DOHH2 (cell line): ENCODE measurements at regions not wholly inside any gene's neighbourhood (a gene's known extent, or its start where the extent isn't known, plus 50 kb on each side); places are given as distances from the start of the nearest gene placed in this dataset.

Experiments used
- H3F3A ChIP-seq: fragments of 200-600 bp; sonication (generic), shearing (Covaris generic); 2 replicates; pipeline ENCODE4 v1.6.0; 2016; ENCODE audit warnings: antibody characterized with exemption, mild to moderate bottlenecking; ENCODE audit not compliant: control insufficient read depth, insufficient read depth
- H3K27ac ChIP-seq: fragments of 200-600 bp; sonication (generic); 2 replicates; pipeline ENCODE4 v1.5.1; 2014; ENCODE audit warnings: low read depth, mild to moderate bottlenecking, low read length, moderate library complexity
- H3K27me3 ChIP-seq: fragments of 200-600 bp; sonication (generic); 2 replicates; pipeline ENCODE4 v1.6.1; 2014; ENCODE audit warnings: mild to moderate bottlenecking, low read length, mixed read lengths; ENCODE audit not compliant: control insufficient read depth
- H3K36me3 ChIP-seq: fragments of 200-600 bp; sonication (generic); 2 replicates; pipeline ENCODE4 v1.6.1; 2014; ENCODE audit warnings: mild to moderate bottlenecking, low read length, moderate library complexity, mixed read lengths; ENCODE audit not compliant: control insufficient read depth
- H3K4me1 ChIP-seq: fragments of 200-600 bp; sonication (generic); 2 replicates; pipeline ENCODE4 v1.6.1; 2014; ENCODE audit warnings: mild to moderate bottlenecking, low read length, mixed read lengths; ENCODE audit not compliant: control insufficient read depth
- H3K4me2 ChIP-seq: fragments of 200-600 bp; sonication (generic); 2 replicates; pipeline ENCODE4 v1.6.0; 2014; ENCODE audit warnings: mild to moderate bottlenecking, low read length, moderate library complexity
- H3K4me3 ChIP-seq: fragments of 200-600 bp; sonication (generic); 2 replicates; pipeline ENCODE4 v1.5.1; 2014; ENCODE audit warnings: mild to moderate bottlenecking, low read length, mixed read lengths
- H3K79me2 ChIP-seq: fragments of 200-600 bp; sonication (generic); 2 replicates; pipeline ENCODE4 v1.6.1; 2014; ENCODE audit warnings: mild to moderate bottlenecking, low read length, mixed read lengths; ENCODE audit not compliant: control insufficient read depth
- H3K9me2 ChIP-seq: fragments of 200-600 bp; sonication (generic); replicated peaks from 2 replicates; pipeline ENCODE4 v1.6.1; 2014; ENCODE audit warnings: mild to moderate bottlenecking, low read length, mixed read lengths; ENCODE audit not compliant: control insufficient read depth
- H3K9me3 ChIP-seq: fragments of 200-600 bp; sonication (generic); 2 replicates; pipeline ENCODE4 v1.6.1; 2014; ENCODE audit warnings: antibody characterized with exemption, low read length, mixed read lengths; ENCODE audit not compliant: control insufficient read depth, insufficient read depth
- H4K20me1 ChIP-seq: fragments of 200-600 bp; sonication (generic); 2 replicates; pipeline ENCODE4 v1.6.0; 2014; ENCODE audit warnings: low read depth, mild to moderate bottlenecking, antibody characterized with exemption, low read length, moderate library complexity; ENCODE audit not compliant: control insufficient read depth, insufficient read depth
- CTCF ChIP-seq: fragments of 200-600 bp; sonication (generic); IDR thresholded peaks from one replicate; pipeline ENCODE4 v1.5.1; 2014; ENCODE audit warnings: antibody characterized with exemption, mild to moderate bottlenecking, low read depth, low read length; ENCODE audit not compliant: poor library complexity, severe bottlenecking
- EZH2phosphoT487 ChIP-seq: fragments of 200-600 bp; sonication (generic); IDR thresholded peaks from 2 replicates; pipeline ENCODE4 v1.6.1; 2017; ENCODE audit warnings: borderline replicate concordance, mild to moderate bottlenecking, antibody characterized with exemption, low read length, moderate library complexity, mixed read lengths

GRCh38 chr6:150680510-150680909 lies 80.8 kb downstream of the PLEKHG1 start:
- TF ChIP-seq EZH2phosphoT487 (no peak), CTCF (no peak)
- Histone ChIP-seq H3K9me3 (no peaks in the 10 kb centered on the region), H3K4me3 (no peak overlapping the region), H3K79me2 (peaks cover 48% of the 10 kb centered on the region), H3K9me2 (no peaks in the 10 kb centered on the region), H3K4me2 (no peak overlapping the region), H3K27ac (no peak overlapping the region), H4K20me1 (no peaks in the 10 kb centered on the region), H3F3A (peaks cover 9% of the 10 kb centered on the region; the same call in 1 of the 2 replicates), H3K4me1 (peaks cover 63% of the 10 kb centered on the region), H3K27me3 (no peaks in the 10 kb centered on the region), H3K36me3 (peaks cover 28% of the 10 kb centered on the region)

GRCh38 chr6:150681578-150682395 lies 82.1 kb downstream of the PLEKHG1 start:
- Histone ChIP-seq H3K4me2 (peak overlapping the region; percentile 67), H4K20me1 (no peaks in the 10 kb centered on the region), H3K27ac (peak overlapping the region; percentile 73), H3K4me1 (peaks cover 75% of the 10 kb centered on the region), H3K9me2 (no peaks in the 10 kb centered on the region), H3K36me3 (peaks cover 29% of the 10 kb centered on the region), H3K79me2 (peaks cover 61% of the 10 kb centered on the region), H3K27me3 (no peaks in the 10 kb centered on the region), H3K9me3 (no peaks in the 10 kb centered on the region), H3K4me3 (no peak overlapping the region), H3F3A (peaks cover 13% of the 10 kb centered on the region)
- TF ChIP-seq EZH2phosphoT487, result no peak
- TF ChIP-seq CTCF, result no peak

GRCh38 chr6:150683320-150683719 lies 83.6 kb downstream of the PLEKHG1 start:
- Histone ChIP-seq H3K36me3 (peaks cover 34% of the 10 kb centered on the region), H3F3A (peaks cover 13% of the 10 kb centered on the region), H3K4me1 (peaks cover 91% of the 10 kb centered on the region), H3K4me2 (peak overlapping the region; percentile 67), H3K4me3 (peak overlapping the region; percentile 54), H3K27me3 (no peaks in the 10 kb centered on the region), H4K20me1 (no peaks in the 10 kb centered on the region), H3K9me2 (no peaks in the 10 kb centered on the region), H3K27ac (peak overlapping the region; percentile 73), H3K9me3 (no peaks in the 10 kb centered on the region), H3K79me2 (peaks cover 77% of the 10 kb centered on the region)
- TF ChIP-seq EZH2phosphoT487 (no peak), CTCF (no peak)
